ENCODE measurements at regions not wholly inside any gene's neighbourhood (a gene's known extent, or its start where the extent isn't known, plus 50 kb on each side); places are given as distances from the start of the nearest gene placed in this dataset.

DNA sequence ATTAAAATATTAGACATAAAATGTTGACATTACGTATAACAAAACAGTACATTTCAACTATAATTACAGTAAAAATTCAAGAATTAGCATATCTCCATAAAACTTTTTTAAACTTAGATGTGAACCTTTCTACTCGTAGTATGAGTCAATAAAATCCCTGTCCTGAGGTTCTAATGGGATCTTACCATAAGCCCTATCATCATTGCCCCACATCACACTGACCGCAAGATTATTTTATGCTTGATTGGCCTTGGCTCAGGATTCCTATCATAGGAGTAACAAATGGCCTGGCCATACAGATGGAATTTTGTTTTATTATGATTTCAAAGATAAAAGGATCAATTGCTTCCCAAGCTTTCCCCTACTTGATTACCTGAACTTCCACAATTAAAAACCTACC lies 238.3 kb downstream of the MEF2C start:
- TF ChIP-seq, protein P1, sequence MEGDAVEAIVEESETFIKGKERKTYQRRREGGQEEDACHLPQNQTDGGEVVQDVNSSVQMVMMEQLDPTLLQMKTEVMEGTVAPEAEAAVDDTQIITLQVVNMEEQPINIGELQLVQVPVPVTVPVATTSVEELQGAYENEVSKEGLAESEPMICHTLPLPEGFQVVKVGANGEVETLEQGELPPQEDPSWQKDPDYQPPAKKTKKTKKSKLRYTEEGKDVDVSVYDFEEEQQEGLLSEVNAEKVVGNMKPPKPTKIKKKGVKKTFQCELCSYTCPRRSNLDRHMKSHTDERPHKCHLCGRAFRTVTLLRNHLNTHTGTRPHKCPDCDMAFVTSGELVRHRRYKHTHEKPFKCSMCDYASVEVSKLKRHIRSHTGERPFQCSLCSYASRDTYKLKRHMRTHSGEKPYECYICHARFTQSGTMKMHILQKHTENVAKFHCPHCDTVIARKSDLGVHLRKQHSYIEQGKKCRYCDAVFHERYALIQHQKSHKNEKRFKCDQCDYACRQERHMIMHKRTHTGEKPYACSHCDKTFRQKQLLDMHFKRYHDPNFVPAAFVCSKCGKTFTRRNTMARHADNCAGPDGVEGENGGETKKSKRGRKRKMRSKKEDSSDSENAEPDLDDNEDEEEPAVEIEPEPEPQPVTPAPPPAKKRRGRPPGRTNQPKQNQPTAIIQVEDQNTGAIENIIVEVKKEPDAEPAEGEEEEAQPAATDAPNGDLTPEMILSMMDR (IDR thresholded peaks at IDR 0.05), result no peak
- TF ChIP-seq POLR2A (IDR thresholded peaks at IDR 0.05), result no peak
